ENCODE measurements at regions not wholly inside any gene's neighbourhood (a gene's known extent, or its start where the extent isn't known, plus 50 kb on each side); places are given as distances from the start of the nearest gene placed in this dataset.
A peak's percentile ranks its signal among the peaks of the same experiment; 100 is the strongest.

DNA sequence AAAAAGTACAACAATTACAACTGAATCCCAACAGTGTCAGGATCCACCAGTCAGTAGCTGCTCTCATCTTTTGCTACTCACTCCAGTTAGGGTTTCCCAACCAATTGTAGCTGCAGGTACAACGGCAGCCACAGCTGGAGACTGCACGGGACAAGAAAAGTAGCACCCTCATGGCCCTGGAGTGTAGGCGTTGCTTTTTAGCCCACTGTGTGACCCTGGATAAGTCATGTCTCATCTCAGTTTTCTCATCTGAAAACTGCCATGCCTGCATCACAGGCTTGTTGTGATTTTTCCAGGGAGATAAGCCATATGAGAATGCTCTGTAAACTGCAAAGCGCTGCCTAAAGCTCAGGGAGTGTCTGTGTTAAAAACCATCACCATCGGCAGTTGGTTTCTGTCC, 535.6 kb upstream of the IL12A start:
- DNase-seq: peak; percentile 8
- Histone ChIP-seq H3K9me2 (no peaks in the 10 kb centered on the region), H3K27ac (ENCODE audit: low read depth in 2 of 2, low read length in 1 of 2) (no peak overlapping the region), H3F3A (replicated peaks; ENCODE audit: insufficient read depth) (no peaks in the 10 kb centered on the region), H4K20me1 (ENCODE audit: insufficient read depth) (no peaks in the 10 kb centered on the region), H3K4me2 (no peak overlapping the region), H3K4me1 (ENCODE audit: control insufficient read depth in 1 of 2, insufficient read depth in 2 of 2, low read depth in 1 of 2, low read length in 1 of 2) (peaks cover 7 to 8% of the 10 kb centered on the region in 2 experiments; a peak in 3 of 4 replicates), H3K27me3 (ENCODE audit: insufficient read depth) (no peaks in the 10 kb centered on the region), H2AFZ (ENCODE audit: low read depth) (no peak overlapping the region), H3K4me3 (ENCODE audit: low read depth in 2 of 2, low read length in 1 of 2) (no peak overlapping the region), H3K9ac (no peak overlapping the region), H3K9me3 (no peaks in the 10 kb centered on the region), H3K79me2 (ENCODE audit: insufficient read depth) (no peaks in the 10 kb centered on the region), H3K36me3 (replicated peaks in 1 of 2; ENCODE audit: control insufficient read depth in 1 of 2, insufficient read depth in 2 of 2, low read length in 1 of 2) (no peaks in the 10 kb centered on the region)
- POLR2A ChIA-PET: no interaction called here
- CTCF ChIA-PET: interaction anchor here (0.7 kb wide), 1 partner anchor 10 kb away, joined by 3 read pairs; no protein-coding TSS in a partner anchor
- TF ChIP-seq, protein P1, sequence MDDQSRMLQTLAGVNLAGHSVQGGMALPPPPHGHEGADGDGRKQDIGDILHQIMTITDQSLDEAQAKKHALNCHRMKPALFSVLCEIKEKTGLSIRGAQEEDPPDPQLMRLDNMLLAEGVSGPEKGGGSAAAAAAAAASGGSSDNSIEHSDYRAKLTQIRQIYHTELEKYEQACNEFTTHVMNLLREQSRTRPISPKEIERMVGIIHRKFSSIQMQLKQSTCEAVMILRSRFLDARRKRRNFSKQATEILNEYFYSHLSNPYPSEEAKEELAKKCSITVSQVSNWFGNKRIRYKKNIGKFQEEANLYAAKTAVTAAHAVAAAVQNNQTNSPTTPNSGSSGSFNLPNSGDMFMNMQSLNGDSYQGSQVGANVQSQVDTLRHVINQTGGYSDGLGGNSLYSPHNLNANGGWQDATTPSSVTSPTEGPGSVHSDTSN (IDR thresholded peaks at IDR 0.05): no peak
- no peak for TF ChIP-seq TEAD4 (IDR thresholded peaks at IDR 0.05; ENCODE audit: borderline replicate concordance, insufficient read depth)
- TF ChIP-seq RCOR1 (IDR thresholded peaks at IDR 0.05; ENCODE audit: low read length): 0 out of 2 replicates have a peak, but pooled peaks have one; percentile 25
- WGBS (ENCODE audit: low lambda C conversion rate): 72% methylated on average over 5 of the region's 5 CpGs

DNA sequence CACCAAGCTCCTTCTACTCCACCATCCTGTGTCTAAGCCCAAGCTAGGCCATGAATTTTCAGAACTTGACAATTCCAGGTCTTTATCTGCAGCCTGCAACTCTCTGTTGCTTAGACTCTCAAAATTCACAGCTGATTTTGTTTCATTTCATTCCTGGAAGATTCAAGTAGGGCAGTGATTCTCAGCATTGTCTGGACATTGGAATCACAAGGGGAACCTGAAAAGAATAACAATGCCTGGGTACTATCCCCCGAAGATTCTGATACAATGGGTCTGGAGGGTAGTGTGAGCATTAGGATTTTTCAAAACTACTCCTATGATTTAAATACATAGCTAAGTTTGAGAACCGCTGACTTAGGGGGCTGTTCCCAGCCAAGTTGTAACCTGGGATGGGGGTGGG, 534.7 kb upstream of the IL12A start:
- Histone ChIP-seq H3K9me3 (no peaks in the 10 kb centered on the region), H3K79me2 (ENCODE audit: insufficient read depth) (no peaks in the 10 kb centered on the region), H2AFZ (ENCODE audit: low read depth) (no peak overlapping the region), H3K4me1 (ENCODE audit: control insufficient read depth in 1 of 2, insufficient read depth in 2 of 2, low read depth in 1 of 2, low read length in 1 of 2) (peaks cover 10 to 11% of the 10 kb centered on the region in 2 experiments; a peak in 3 of 4 replicates), H3F3A (replicated peaks; ENCODE audit: insufficient read depth) (no peaks in the 10 kb centered on the region), H4K20me1 (ENCODE audit: insufficient read depth) (no peaks in the 10 kb centered on the region), H3K4me2 (no peak overlapping the region), H3K9ac (no peak overlapping the region), H3K36me3 (replicated peaks in 1 of 2; ENCODE audit: control insufficient read depth in 1 of 2, insufficient read depth in 2 of 2, low read length in 1 of 2) (no peaks in the 10 kb centered on the region), H3K27ac (ENCODE audit: low read depth in 2 of 2, low read length in 1 of 2) (no peak overlapping the region), H3K4me3 (ENCODE audit: low read depth in 2 of 2, low read length in 1 of 2) (no peak overlapping the region), H3K9me2 (no peaks in the 10 kb centered on the region), H3K27me3 (ENCODE audit: insufficient read depth) (no peaks in the 10 kb centered on the region)
- DNase-seq: no peak
- WGBS (ENCODE audit: low lambda C conversion rate): 56% methylated on average over 2 of the region's 2 CpGs
- TF ChIP-seq MEF2A (IDR thresholded peaks at IDR 0.05; ENCODE audit: borderline replicate concordance, low read depth) (no peak), RCOR1 (IDR thresholded peaks at IDR 0.05; ENCODE audit: low read length) (no peak), FOXM1 (IDR thresholded peaks at IDR 0.05; ENCODE audit: low read depth) (no peak), POLR2AphosphoS5 (IDR thresholded peaks at IDR 0.05; ENCODE audit: low read depth, low read length) (no peak), YY1 (IDR thresholded peaks at IDR 0.05; ENCODE audit: low read depth) (no peak), MXI1 (IDR thresholded peaks at IDR 0.05; ENCODE audit: low read depth, low read length) (no peak), SMC3 (IDR thresholded peaks at IDR 0.05; ENCODE audit: low read depth, low read length) (no peak), EZH2phosphoT487 (IDR thresholded peaks at IDR 0.05; ENCODE audit: borderline replicate concordance, low read depth) (no peak), NRF1 (IDR thresholded peaks at IDR 0.05; ENCODE audit: low read depth, low read length) (no peak), RXRA (IDR thresholded peaks at IDR 0.05; ENCODE audit: borderline replicate concordance, low read depth) (no peak), TAF1 (IDR thresholded peaks at IDR 0.05; ENCODE audit: borderline replicate concordance, low read depth, low read length) (no peak), TEAD4 (IDR thresholded peaks at IDR 0.05; ENCODE audit: borderline replicate concordance, insufficient read depth) (no peak), GATA2 (CRISPR knock-in tag; IDR thresholded peaks at IDR 0.05) (no peak)
- TF ChIP-seq, protein P2, sequence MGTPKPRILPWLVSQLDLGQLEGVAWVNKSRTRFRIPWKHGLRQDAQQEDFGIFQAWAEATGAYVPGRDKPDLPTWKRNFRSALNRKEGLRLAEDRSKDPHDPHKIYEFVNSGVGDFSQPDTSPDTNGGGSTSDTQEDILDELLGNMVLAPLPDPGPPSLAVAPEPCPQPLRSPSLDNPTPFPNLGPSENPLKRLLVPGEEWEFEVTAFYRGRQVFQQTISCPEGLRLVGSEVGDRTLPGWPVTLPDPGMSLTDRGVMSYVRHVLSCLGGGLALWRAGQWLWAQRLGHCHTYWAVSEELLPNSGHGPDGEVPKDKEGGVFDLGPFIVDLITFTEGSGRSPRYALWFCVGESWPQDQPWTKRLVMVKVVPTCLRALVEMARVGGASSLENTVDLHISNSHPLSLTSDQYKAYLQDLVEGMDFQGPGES (IDR thresholded peaks at IDR 0.05; ENCODE audit: low read depth, low read length): no peak
- TF ChIP-seq, protein P3, sequence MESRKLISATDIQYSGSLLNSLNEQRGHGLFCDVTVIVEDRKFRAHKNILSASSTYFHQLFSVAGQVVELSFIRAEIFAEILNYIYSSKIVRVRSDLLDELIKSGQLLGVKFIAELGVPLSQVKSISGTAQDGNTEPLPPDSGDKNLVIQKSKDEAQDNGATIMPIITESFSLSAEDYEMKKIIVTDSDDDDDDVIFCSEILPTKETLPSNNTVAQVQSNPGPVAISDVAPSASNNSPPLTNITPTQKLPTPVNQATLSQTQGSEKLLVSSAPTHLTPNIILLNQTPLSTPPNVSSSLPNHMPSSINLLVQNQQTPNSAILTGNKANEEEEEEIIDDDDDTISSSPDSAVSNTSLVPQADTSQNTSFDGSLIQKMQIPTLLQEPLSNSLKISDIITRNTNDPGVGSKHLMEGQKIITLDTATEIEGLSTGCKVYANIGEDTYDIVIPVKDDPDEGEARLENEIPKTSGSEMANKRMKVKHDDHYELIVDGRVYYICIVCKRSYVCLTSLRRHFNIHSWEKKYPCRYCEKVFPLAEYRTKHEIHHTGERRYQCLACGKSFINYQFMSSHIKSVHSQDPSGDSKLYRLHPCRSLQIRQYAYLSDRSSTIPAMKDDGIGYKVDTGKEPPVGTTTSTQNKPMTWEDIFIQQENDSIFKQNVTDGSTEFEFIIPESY (IDR thresholded peaks at IDR 0.05; ENCODE audit: borderline replicate concordance, low read depth): no peak
- TF ChIP-seq, protein P4, sequence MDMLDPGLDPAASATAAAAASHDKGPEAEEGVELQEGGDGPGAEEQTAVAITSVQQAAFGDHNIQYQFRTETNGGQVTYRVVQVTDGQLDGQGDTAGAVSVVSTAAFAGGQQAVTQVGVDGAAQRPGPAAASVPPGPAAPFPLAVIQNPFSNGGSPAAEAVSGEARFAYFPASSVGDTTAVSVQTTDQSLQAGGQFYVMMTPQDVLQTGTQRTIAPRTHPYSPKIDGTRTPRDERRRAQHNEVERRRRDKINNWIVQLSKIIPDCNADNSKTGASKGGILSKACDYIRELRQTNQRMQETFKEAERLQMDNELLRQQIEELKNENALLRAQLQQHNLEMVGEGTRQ (IDR thresholded peaks at IDR 0.05; ENCODE audit: borderline replicate concordance, low read depth, low read length): no peak
- TF ChIP-seq, protein P5, sequence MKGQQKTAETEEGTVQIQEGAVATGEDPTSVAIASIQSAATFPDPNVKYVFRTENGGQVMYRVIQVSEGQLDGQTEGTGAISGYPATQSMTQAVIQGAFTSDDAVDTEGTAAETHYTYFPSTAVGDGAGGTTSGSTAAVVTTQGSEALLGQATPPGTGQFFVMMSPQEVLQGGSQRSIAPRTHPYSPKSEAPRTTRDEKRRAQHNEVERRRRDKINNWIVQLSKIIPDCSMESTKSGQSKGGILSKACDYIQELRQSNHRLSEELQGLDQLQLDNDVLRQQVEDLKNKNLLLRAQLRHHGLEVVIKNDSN (IDR thresholded peaks at IDR 0.05; ENCODE audit: borderline replicate concordance, low read depth): no peak
- TF ChIP-seq, protein P6, sequence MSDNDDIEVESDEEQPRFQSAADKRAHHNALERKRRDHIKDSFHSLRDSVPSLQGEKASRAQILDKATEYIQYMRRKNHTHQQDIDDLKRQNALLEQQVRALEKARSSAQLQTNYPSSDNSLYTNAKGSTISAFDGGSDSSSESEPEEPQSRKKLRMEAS (IDR thresholded peaks at IDR 0.05; ENCODE audit: low read depth): no peak
- ChIA-PET POLR2A (no interaction called here), CTCF (interaction anchor here (0.8 kb wide), 1 partner anchor 11 kb away, joined by 3 read pairs; no protein-coding TSS in a partner anchor)
